WTC11 (cell line): ENCODE measurements at regions not wholly inside any gene's neighbourhood (a gene's known extent, or its start where the extent isn't known, plus 50 kb on each side); places are given as distances from the start of the nearest gene placed in this dataset.

Experiments used
- ATAC-seq: fragments of 200-7000 bp; cut with Tn5 transposase; 2 replicates; pipeline ENCODE4 v1.10.0; 2021; ENCODE audit warnings: mild to moderate bottlenecking, moderate library complexity
- CTCF ChIA-PET: fragments of 300-600 bp; sonication (Branson Sonifier 250); formaldehyde crosslinking; loops from one replicate; lab custom pipeline; 2021; ENCODE audit warnings: antibody characterized with exemption; lab: Charles Lee
- POLR2A ChIA-PET: fragments of 350-600 bp; sonication (Branson Sonifier 250); formaldehyde crosslinking; loops from one replicate; lab custom pipeline; 2021; ENCODE audit warnings: antibody characterized with exemption; lab: Charles Lee
- DNase-seq: peaks from one replicate; pipeline ENCODE4 v3.0.0; 2021; ENCODE audit warnings: low spot score
- H3K27ac Mint-ChIP-seq: 2 replicates; pipeline ENCODE4 v1.8.0; 2021; ENCODE audit warnings: mixed read lengths
- H3K27me3 Mint-ChIP-seq: 2 replicates; pipeline ENCODE4 v1.8.0; 2021; ENCODE audit warnings: low read depth, mild to moderate bottlenecking, moderate library complexity, mixed read lengths
- H3K36me3 Mint-ChIP-seq: 2 replicates; pipeline ENCODE4 v1.8.0; 2021; ENCODE audit warnings: mixed read lengths
- H3K4me1 Mint-ChIP-seq: 2 replicates; pipeline ENCODE4 v1.8.0; 2022; ENCODE audit warnings: mixed read lengths
- H3K4me3 Mint-ChIP-seq: 2 replicates; pipeline ENCODE4 v1.8.0; 2021; ENCODE audit warnings: mild to moderate bottlenecking, moderate library complexity, mixed read lengths
- H3K9me3 Mint-ChIP-seq: 2 replicates; pipeline ENCODE4 v1.8.0; 2021; ENCODE audit warnings: mixed read lengths
- ATF2 ChIP-seq: sonication (generic); formaldehyde crosslinking; IDR thresholded peaks from 2 replicates; pipeline ENCODE4 v1.8.1; 2022; ENCODE audit warnings: low read depth, missing genetic modification reagents, borderline replicate concordance
- ATF3 ChIP-seq: sonication (generic); formaldehyde crosslinking; conservative IDR thresholded peaks from 2 replicates; pipeline ENCODE4 v1.8.1; 2022; ENCODE audit warnings: mild to moderate bottlenecking, missing genetic modification reagents
- CREB1 ChIP-seq: sonication (generic); formaldehyde crosslinking; IDR thresholded peaks from 2 replicates; pipeline ENCODE4 v1.8.0; 2023; ENCODE audit warnings: mild to moderate bottlenecking, missing genetic modification reagents
- CTCF ChIP-seq: fragments of 200-600 bp; IDR thresholded peaks from 2 replicates; pipeline ENCODE4 v1.8.0; 2022; ENCODE audit warnings: antibody characterized with exemption
- ELF4 ChIP-seq: sonication (generic); formaldehyde crosslinking; IDR thresholded peaks from 2 replicates; pipeline ENCODE4 v1.8.1; 2022; ENCODE audit warnings: low read depth, mild to moderate bottlenecking, moderate library complexity, missing genetic modification reagents
- GABPB1 ChIP-seq: sonication (generic); formaldehyde crosslinking; IDR thresholded peaks from 2 replicates; pipeline ENCODE4 v1.8.1; 2023; ENCODE audit warnings: mild to moderate bottlenecking, missing genetic modification reagents
- GTF2I ChIP-seq: fragments of 250-450 bp; sonication (Bioruptor Pico); conservative IDR thresholded peaks from 2 replicates; pipeline ENCODE4 v1.4.0; 2021; ENCODE audit warnings: mild to moderate bottlenecking
- HMGXB4 ChIP-seq: sonication (generic); formaldehyde crosslinking; IDR thresholded peaks from 2 replicates; pipeline ENCODE4 v1.8.1; 2023; ENCODE audit warnings: mild to moderate bottlenecking, moderate library complexity, missing genetic modification reagents
- JUN ChIP-seq: sonication (generic); formaldehyde crosslinking; IDR thresholded peaks from 2 replicates; pipeline ENCODE4 v1.8.0; 2023; ENCODE audit warnings: mild to moderate bottlenecking, missing genetic modification reagents
- MLX ChIP-seq: sonication (generic); formaldehyde crosslinking; IDR thresholded peaks from 2 replicates; pipeline ENCODE4 v1.8.1; 2023; ENCODE audit warnings: mild to moderate bottlenecking, missing genetic modification reagents, moderate library complexity
- MXD4 ChIP-seq: fragments of 250-450 bp; sonication (Bioruptor Pico); IDR thresholded peaks from 2 replicates; pipeline ENCODE4 v1.8.0; 2021; ENCODE audit warnings: mild to moderate bottlenecking, moderate library complexity, borderline replicate concordance
- NFATC4 ChIP-seq: fragments of 250-450 bp; sonication (Bioruptor Pico); IDR thresholded peaks from 2 replicates; pipeline ENCODE4 v1.9.0; 2021; ENCODE audit warnings: mild to moderate bottlenecking
- NR1H2 ChIP-seq: sonication (generic); formaldehyde crosslinking; IDR thresholded peaks from 2 replicates; pipeline ENCODE4 v1.9.0; 2021; ENCODE audit warnings: mild to moderate bottlenecking, moderate library complexity, missing genetic modification reagents
- NR3C1 ChIP-seq: sonication (generic); formaldehyde crosslinking; conservative IDR thresholded peaks from 2 replicates; pipeline ENCODE4 v1.8.1; 2023; ENCODE audit warnings: low read depth, mild to moderate bottlenecking, missing genetic modification reagents
- PREB ChIP-seq: sonication (generic); formaldehyde crosslinking; IDR thresholded peaks from 2 replicates; pipeline ENCODE4 v1.8.1; 2022; ENCODE audit warnings: mild to moderate bottlenecking, missing genetic modification reagents, moderate library complexity, borderline replicate concordance
- SMAD3 ChIP-seq: sonication (generic); formaldehyde crosslinking; IDR thresholded peaks from 2 replicates; pipeline ENCODE4 v1.8.0; 2022; ENCODE audit warnings: missing genetic modification reagents, mild to moderate bottlenecking, borderline replicate concordance
- SOX15 ChIP-seq: fragments of 250-450 bp; sonication (Bioruptor Pico); IDR thresholded peaks from 2 replicates; pipeline ENCODE4 v1.9.0; 2021; ENCODE audit warnings: mild to moderate bottlenecking
- TCF7 ChIP-seq: sonication (generic); formaldehyde crosslinking; IDR thresholded peaks from 2 replicates; pipeline ENCODE4 v1.8.0; 2022; ENCODE audit warnings: mild to moderate bottlenecking, low read depth, missing genetic modification reagents, moderate library complexity
- ZNF121 ChIP-seq: sonication (generic); formaldehyde crosslinking; IDR thresholded peaks from 2 replicates; pipeline ENCODE4 v1.8.0; 2023; ENCODE audit warnings: missing genetic modification reagents
- ZNF138 ChIP-seq: sonication (generic); formaldehyde crosslinking; conservative IDR thresholded peaks from 2 replicates; pipeline ENCODE4 v1.8.1; 2022; ENCODE audit warnings: mild to moderate bottlenecking, moderate library complexity, missing genetic modification reagents
- ZNF317 ChIP-seq: sonication (generic); formaldehyde crosslinking; IDR thresholded peaks from 2 replicates; pipeline ENCODE4 v1.8.1; 2023; ENCODE audit warnings: low read depth, mild to moderate bottlenecking, moderate library complexity, missing genetic modification reagents, borderline replicate concordance
- ZNF416 ChIP-seq: fragments of 250-450 bp; sonication (Bioruptor Pico); IDR thresholded peaks from 2 replicates; pipeline ENCODE4 v1.9.0; 2021; ENCODE audit warnings: mild to moderate bottlenecking, inconsistent platforms
- ZNF423 ChIP-seq: fragments of 250-450 bp; sonication (Bioruptor Pico); IDR thresholded peaks from 2 replicates; pipeline ENCODE4 v2.1.2; 2022; ENCODE audit warnings: mild to moderate bottlenecking, moderate library complexity
- ZNF532 ChIP-seq: fragments of 250-450 bp; sonication (Bioruptor Pico); IDR thresholded peaks from 2 replicates; pipeline ENCODE4 v1.9.0; 2021; ENCODE audit warnings: mild to moderate bottlenecking, borderline replicate concordance

- Mint-ChIP-seq H3K27me3 (no peaks in the 10 kb centered on the region), H3K9me3 (no peaks in the 10 kb centered on the region), H3K36me3 (no peaks in the 10 kb centered on the region), H3K27ac (no peak overlapping the region), H3K4me3 (no peak overlapping the region), H3K4me1 (peaks cover 2% of the 10 kb centered on the region; the same call in 1 of the 2 replicates)
- ChIA-PET CTCF (no interaction called here), POLR2A (no interaction called here)
- no peak for DNase-seq
- TF ChIP-seq SMAD3 (CRISPR knock-in tag) = no peak
- TF ChIP-seq GTF2I = no peak
- no peak for TF ChIP-seq ELF4 (CRISPR knock-in tag)
- no peak for TF ChIP-seq SOX15 (CRISPR knock-in tag)
- TF ChIP-seq ZNF416 (CRISPR knock-in tag) = no peak
- no peak for TF ChIP-seq ZNF532 (CRISPR knock-in tag)
- TF ChIP-seq NFATC4 (CRISPR knock-in tag) = no peak
- no peak for TF ChIP-seq NR3C1
- no peak for TF ChIP-seq ATF3 (CRISPR knock-in tag)
- TF ChIP-seq GABPB1 (CRISPR knock-in tag) = no peak
- no peak for TF ChIP-seq CTCF
- TF ChIP-seq NR1H2 = no peak
- TF ChIP-seq ZNF121 (CRISPR knock-in tag) = no peak
- TF ChIP-seq ZNF317 (CRISPR knock-in tag) = no peak
- no peak for ATAC-seq
These were observed 464.9 kb downstream of the GRXCR1 start for GRCh38 chr4:43357252-43357974.

GRCh38 chr4:43360296-43360695 lies 467.8 kb downstream of the GRXCR1 start:
- Mint-ChIP-seq H3K4me1 (peaks cover 2% of the 10 kb centered on the region; the same call in 1 of the 2 replicates), H3K27ac (no peak overlapping the region), H3K27me3 (no peaks in the 10 kb centered on the region), H3K9me3 (no peaks in the 10 kb centered on the region), H3K36me3 (no peaks in the 10 kb centered on the region), H3K4me3 (no peak overlapping the region)
- ATAC-seq (no peak), DNase-seq (no peak)
- POLR2A ChIA-PET = no interaction called here
- CTCF ChIA-PET = no interaction called here
- TF ChIP-seq ATF2 (no peak), ZNF138 (no peak), PREB (CRISPR knock-in tag) (no peak), HMGXB4 (no peak), CREB1 (CRISPR knock-in tag) (no peak), ZNF423 (no peak), JUN (CRISPR knock-in tag) (no peak), ZNF121 (CRISPR knock-in tag) (no peak), TCF7 (CRISPR knock-in tag) (no peak), ELF4 (CRISPR knock-in tag) (no peak), MLX (CRISPR knock-in tag) (no peak), NFATC4 (CRISPR knock-in tag) (no peak), MXD4 (CRISPR knock-in tag) (no peak)
